Tibial nerve (tissue), 3 donors: ENCODE measurements at regions not wholly inside any gene's neighbourhood (a gene's known extent, or its start where the extent isn't known, plus 50 kb on each side); places are given as distances from the start of the nearest gene placed in this dataset.

Experiments used
- CTCF ChIP-seq, 5 experiments: fragments of 200-600 bp in 3 of 5; fragments of 450-650 bp in 2 of 5; sonication (generic) in 3 of 5; IDR thresholded peaks; one replicate each; pipeline ENCODE4 v1.5.1; 2016 to 2019; ENCODE audit warnings: antibody characterized with exemption in 5 of 5, mild to moderate bottlenecking in 3 of 5, moderate library complexity in 2 of 5
- POLR2A ChIP-seq, 2 donors: fragments of 450-650 bp; IDR thresholded peaks; one replicate each; pipeline ENCODE4 v1.6.1; 2017; ENCODE audit warnings: antibody characterized with exemption in 2 of 2, mild to moderate bottlenecking in 2 of 2, moderate library complexity in 2 of 2

- TF ChIP-seq CTCF (IDR thresholded peaks at IDR 0.05), result no peak
- no peak for TF ChIP-seq POLR2A (IDR thresholded peaks at IDR 0.05)
Measured at GRCh38 chr13:90020536-90021070, 1326.9 kb upstream of the MIR17HG start.
